ENCODE measurements at regions not wholly inside any gene's neighbourhood (a gene's known extent, or its start where the extent isn't known, plus 50 kb on each side); places are given as distances from the start of the nearest gene placed in this dataset.

DNA sequence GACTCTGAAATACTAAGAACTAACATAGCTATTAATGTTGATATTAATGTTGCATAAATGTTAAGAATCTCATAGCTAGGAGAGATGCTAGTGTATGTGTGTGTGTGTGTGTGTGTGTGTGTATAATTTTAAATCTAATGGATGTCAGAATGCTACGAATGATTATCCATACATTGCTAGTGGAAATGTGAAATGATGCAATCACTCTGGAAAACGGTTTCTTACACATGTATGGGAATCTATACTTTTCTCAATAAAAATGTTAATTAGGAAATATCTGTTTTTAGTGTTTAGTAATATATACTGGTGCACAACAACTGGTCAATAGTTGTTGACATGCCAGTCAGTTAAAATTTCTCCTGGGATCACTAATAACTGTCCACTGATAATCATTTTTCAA lies 908.8 kb upstream of the POU3F3 start:
- WGBS (ENCODE audit: missing lambda C conversion rate): 6% methylated on average over 2 of the region's 2 CpGs
- no peak overlapping the region for H3K27ac ChIP-seq
- no peaks in the 10 kb centered on the region for H3K4me1 ChIP-seq
- H3K4me3 ChIP-seq: no peak overlapping the region
- FAIRE-seq (no peak), ATAC-seq (no peak), DNase-seq (ENCODE audit: low read depth in 1 of 2, low spot score in 1 of 2) (no peak)
- ChIA-PET POLR2A (no interaction called here), CTCF (no interaction called here)
- 0 out of 3 replicates have a peak, but pooled peaks cover 7% of the 10 kb centered on the region for H3K9me3 ChIP-seq
- TF ChIP-seq NPAS2 (CRISPR knock-in tag; IDR thresholded peaks at IDR 0.05; ENCODE audit: borderline replicate concordance): no peak
- no peak for TF ChIP-seq SMC3 (IDR thresholded peaks at IDR 0.05)
- no peak for TF ChIP-seq ESRRA (IDR thresholded peaks at IDR 0.05; ENCODE audit: borderline replicate concordance, low read length)
- no peak for TF ChIP-seq PBX3 (IDR thresholded peaks at IDR 0.05)
- TF ChIP-seq JUN (IDR thresholded peaks at IDR 0.05): no peak
- TF ChIP-seq ATOH8 (CRISPR knock-in tag; IDR thresholded peaks at IDR 0.05; ENCODE audit: low read depth): no peak
- TF ChIP-seq USF2 (IDR thresholded peaks at IDR 0.05): no peak
- no peak for TF ChIP-seq CBX2 (IDR thresholded peaks at IDR 0.05; ENCODE audit: borderline replicate concordance, low read depth)
- no peak for TF ChIP-seq KDM5A (IDR thresholded peaks at IDR 0.05)
- no peak for TF ChIP-seq PHF8 (IDR thresholded peaks at IDR 0.05; ENCODE audit: borderline replicate concordance, low read depth)
- TF ChIP-seq HEYL (CRISPR knock-in tag; IDR thresholded peaks at IDR 0.05): no peak
- TF ChIP-seq HOXB5 (CRISPR knock-in tag; IDR thresholded peaks at IDR 0.05): no peak
- TF ChIP-seq RCOR1 (IDR thresholded peaks at IDR 0.05; ENCODE audit: low read depth, low read length): no peak
- TF ChIP-seq POLR2A (IDR thresholded peaks at IDR 0.05; ENCODE audit: low read length): no peak
- no peak for TF ChIP-seq NFE2L2 (conservative IDR thresholded peaks at IDR 0.05; ENCODE audit: low read length)
- TF ChIP-seq RARB (CRISPR knock-in tag; IDR thresholded peaks at IDR 0.05): no peak
- no peak for TF ChIP-seq CHD4 (IDR thresholded peaks at IDR 0.05; ENCODE audit: borderline replicate concordance)
- no peak for TF ChIP-seq RNF2 (IDR thresholded peaks at IDR 0.05; ENCODE audit: borderline replicate concordance, low read depth)
- H3K4me2 ChIP-seq: no peak overlapping the region

DNA sequence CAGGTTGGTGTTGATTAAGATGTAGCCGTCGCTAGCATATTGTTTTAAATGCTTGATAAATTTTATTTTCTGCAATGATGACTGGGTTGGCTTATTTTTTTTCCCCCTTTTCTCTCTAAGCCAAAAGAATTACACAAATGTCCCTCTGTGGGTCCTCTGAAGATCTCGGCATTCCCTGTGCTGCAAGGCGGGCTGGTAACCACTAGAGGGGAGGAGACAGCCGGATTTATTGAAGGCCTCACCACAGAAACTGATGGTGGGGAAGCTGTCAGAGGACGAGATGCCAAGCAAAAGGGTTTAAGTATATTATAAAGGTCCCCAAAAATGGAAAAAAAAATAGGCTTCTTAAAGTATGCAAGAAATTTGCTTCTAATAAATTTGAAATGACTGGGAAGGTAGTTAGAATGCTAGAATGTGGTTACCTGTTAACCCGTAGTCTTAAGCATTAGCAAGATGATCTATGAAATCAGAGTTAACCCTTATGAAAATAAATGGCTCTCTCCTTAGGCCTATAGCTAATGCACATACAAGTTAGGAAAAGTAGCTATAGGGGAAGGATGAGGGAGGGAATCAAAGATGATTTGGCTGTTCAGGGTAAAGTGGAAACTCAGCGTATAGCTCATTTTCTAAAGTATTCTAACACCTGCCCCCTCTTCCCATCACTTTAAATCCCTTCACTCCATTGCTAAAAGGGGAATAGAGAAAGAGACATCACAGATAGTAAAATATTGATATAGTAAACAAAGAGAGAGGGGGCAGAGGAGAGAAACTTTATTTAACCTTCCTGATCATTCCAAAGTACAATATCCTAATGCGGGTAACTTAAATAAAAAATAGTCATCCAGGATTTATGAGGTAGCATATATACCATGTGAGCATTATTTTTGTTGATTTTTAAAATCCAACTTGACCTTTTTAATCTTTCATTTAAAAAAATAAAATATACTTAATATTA lies 894.5 kb upstream of the POU3F3 start:
- Histone ChIP-seq H3K4me3 (no peak overlapping the region), H3K9me3 (no peaks in the 10 kb centered on the region), H3K27ac (no peak overlapping the region), H3K4me1 (no peaks in the 10 kb centered on the region), H3K4me2 (no peak overlapping the region)
- ChIA-PET POLR2A (no interaction called here), CTCF (interaction anchor here (0.7 to 1.5 kb wide), 8 partner anchors 12 to 963 kb away, joined by 3 to 7 read pairs (median 3); no protein-coding TSS in a partner anchor)
- DNase-seq (ENCODE audit: low read depth in 1 of 2, low spot score in 1 of 2): peak; percentile 18 to 51
- no peak for FAIRE-seq
- 38% methylated on average over 9 of the region's 9 CpGs for WGBS (ENCODE audit: missing lambda C conversion rate)
- TF ChIP-seq RAD21 (conservative IDR thresholded peaks at IDR 0.05 in 1 of 2, IDR thresholded peaks at IDR 0.05 in 1 of 2): peak; percentile 72
- TF ChIP-seq SREBF2 (IDR thresholded peaks at IDR 0.05): no peak
- no peak for TF ChIP-seq MAFK (IDR thresholded peaks at IDR 0.05; ENCODE audit: partially characterized antibody)
- no peak for TF ChIP-seq TP53 (CRISPR knock-in tag; IDR thresholded peaks at IDR 0.05)
- TF ChIP-seq NR3C1 (IDR thresholded peaks at IDR 0.05): no peak
- TF ChIP-seq ATOH8 (CRISPR knock-in tag; IDR thresholded peaks at IDR 0.05; ENCODE audit: low read depth): no peak
- no peak for TF ChIP-seq RARB (CRISPR knock-in tag; IDR thresholded peaks at IDR 0.05)
- no peak for TF ChIP-seq RFX5 (IDR thresholded peaks at IDR 0.05)
- peak; percentile 66 for TF ChIP-seq SMC3 (IDR thresholded peaks at IDR 0.05)
- no peak for TF ChIP-seq MAX (IDR thresholded peaks at IDR 0.05)
- TF ChIP-seq GATA3 (IDR thresholded peaks at IDR 0.05; ENCODE audit: borderline replicate concordance): no peak
- TF ChIP-seq, protein P1, sequence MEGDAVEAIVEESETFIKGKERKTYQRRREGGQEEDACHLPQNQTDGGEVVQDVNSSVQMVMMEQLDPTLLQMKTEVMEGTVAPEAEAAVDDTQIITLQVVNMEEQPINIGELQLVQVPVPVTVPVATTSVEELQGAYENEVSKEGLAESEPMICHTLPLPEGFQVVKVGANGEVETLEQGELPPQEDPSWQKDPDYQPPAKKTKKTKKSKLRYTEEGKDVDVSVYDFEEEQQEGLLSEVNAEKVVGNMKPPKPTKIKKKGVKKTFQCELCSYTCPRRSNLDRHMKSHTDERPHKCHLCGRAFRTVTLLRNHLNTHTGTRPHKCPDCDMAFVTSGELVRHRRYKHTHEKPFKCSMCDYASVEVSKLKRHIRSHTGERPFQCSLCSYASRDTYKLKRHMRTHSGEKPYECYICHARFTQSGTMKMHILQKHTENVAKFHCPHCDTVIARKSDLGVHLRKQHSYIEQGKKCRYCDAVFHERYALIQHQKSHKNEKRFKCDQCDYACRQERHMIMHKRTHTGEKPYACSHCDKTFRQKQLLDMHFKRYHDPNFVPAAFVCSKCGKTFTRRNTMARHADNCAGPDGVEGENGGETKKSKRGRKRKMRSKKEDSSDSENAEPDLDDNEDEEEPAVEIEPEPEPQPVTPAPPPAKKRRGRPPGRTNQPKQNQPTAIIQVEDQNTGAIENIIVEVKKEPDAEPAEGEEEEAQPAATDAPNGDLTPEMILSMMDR (IDR thresholded peaks at IDR 0.05): peak; percentile 66
- peak; percentile 86 to 94 for ATAC-seq
